LoVo (cell line): ENCODE measurements at regions not wholly inside any gene's neighbourhood (a gene's known extent, or its start where the extent isn't known, plus 50 kb on each side); places are given as distances from the start of the nearest gene placed in this dataset.

Experiments
- DNase-seq: peaks from one replicate; pipeline ENCODE4 v3.0.0-alpha.2; 2016; ENCODE audit warnings: low spot score

GRCh38 chr10:30531751-30532530 lies 97.6 kb downstream of the LYZL2 start:
- no peak for DNase-seq

- no peak for DNase-seq
Measured at GRCh38 chr10:30529373-30529998, 95.5 kb downstream of the MAP3K8 start.

GRCh38 chr10:30528429-30528786 lies 94.4 kb downstream of the MAP3K8 start:
- no peak for DNase-seq

GRCh38 chr10:30527623-30528428 lies 93.8 kb downstream of the MAP3K8 start:
- DNase-seq, result no peak

- peak; percentile 43 for DNase-seq
Measured at GRCh38 chr10:30522661-30523078, 88.7 kb downstream of the MAP3K8 start.

- DNase-seq, result no peak
Measured at GRCh38 chr10:30518907-30519306, 84.9 kb downstream of the MAP3K8 start.
